Hippocampal formation (tissue), 2 donors: ENCODE measurements at regions not wholly inside any gene's neighbourhood (a gene's known extent, or its start where the extent isn't known, plus 50 kb on each side); places are given as distances from the start of the nearest gene placed in this dataset.
"Not testable (repeated sequence)": the region's sequence is repeated elsewhere in the genome, so short reads cannot be mapped to it uniquely, and the experiment has no call there.

Experiments
- DNase-seq, 2 donors: peaks; one replicate each; lab custom pipeline; 2025; lab: John Stamatoyannopoulos, UW

GRCh38 chr11:121901886-121902285 lies 214.1 kb downstream of the BLID start:
- no peak for DNase-seq

- DNase-seq: not testable (repeated sequence)
Observed at GRCh38 chr11:121901417-121901816, 214.6 kb downstream of the BLID start.

DNA sequence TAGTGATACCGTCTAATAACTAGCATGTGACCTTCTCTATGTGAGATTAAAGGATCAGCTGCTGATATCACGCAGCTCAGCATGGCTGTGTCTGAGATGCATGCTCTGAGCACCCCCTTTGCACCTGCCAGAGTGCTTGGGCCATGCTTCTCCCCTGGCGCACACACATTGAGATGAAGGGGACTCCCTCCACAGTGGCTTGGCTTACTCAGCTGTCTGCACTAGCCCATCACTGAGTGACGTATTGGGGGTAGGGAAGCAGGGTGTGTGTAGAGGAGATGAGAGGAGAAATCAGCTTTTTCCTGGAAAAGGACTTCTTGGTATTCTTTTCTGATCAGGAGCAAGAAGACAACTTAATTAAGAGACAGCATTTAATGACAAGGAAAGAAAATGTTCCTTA lies 216.5 kb downstream of the BLID start:
- DNase-seq: no peak

DNA sequence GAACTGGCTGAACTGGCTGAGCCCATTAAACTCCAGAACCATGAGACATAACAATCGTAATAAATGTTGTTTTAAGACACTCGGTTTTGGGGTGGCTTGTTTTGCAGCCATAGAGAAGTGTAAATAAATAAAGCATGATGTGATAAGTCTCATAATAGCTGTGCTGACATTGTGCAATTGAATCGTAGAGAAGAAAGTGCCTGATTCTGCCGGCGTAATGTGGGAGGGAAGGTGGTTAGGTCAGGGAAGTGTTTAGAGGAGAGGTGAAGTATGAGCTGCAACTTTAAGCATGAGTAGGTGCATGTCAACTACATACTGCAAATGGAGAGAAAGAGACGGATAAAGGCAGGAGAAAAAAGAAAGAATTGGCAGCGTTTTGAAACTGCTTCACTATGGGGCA lies 217.1 kb downstream of the BLID start:
- DNase-seq: no peak

GRCh38 chr11:121895919-121896318 lies 220.1 kb downstream of the BLID start:
- DNase-seq: no peak

DNA sequence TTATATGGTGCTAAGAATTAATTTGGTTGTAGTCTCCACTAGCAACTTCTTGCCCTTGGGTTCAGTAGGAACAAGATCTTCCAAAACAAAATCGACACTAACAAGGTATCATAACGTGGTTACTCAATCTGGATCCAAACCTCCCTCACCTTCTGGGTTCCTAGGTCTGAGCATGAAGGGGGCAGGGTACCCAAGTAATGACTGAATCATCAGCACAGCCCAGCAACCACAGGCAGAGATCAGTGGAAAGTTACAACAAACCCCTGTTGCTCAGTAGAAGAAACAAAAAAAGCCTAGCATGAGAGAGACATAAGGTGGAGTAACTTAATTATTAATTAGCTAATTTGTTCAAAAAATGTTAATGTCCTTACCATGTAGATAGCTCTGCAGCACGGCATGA lies 221.4 kb downstream of the BLID start:
- no peak for DNase-seq

DNA sequence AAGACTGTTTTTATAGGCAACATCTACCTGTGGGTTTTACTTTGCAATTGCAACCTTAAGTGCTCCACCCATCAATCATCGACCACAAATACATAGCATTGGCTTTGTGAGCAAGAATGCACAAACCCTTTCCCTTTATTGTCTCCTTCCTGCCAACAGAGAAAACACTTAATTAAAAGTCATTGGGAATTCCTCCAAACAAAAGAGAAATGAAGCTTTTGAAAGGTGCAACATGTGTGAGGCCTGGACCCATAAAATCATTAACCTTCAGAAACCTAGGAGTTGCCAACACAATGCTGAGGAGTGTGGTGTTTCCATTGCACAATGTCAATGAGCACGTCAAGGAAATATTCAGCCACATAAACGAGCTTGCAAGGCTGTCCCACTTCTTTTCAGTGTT lies 223.2 kb downstream of the BLID start:
- DNase-seq: no peak

DNA sequence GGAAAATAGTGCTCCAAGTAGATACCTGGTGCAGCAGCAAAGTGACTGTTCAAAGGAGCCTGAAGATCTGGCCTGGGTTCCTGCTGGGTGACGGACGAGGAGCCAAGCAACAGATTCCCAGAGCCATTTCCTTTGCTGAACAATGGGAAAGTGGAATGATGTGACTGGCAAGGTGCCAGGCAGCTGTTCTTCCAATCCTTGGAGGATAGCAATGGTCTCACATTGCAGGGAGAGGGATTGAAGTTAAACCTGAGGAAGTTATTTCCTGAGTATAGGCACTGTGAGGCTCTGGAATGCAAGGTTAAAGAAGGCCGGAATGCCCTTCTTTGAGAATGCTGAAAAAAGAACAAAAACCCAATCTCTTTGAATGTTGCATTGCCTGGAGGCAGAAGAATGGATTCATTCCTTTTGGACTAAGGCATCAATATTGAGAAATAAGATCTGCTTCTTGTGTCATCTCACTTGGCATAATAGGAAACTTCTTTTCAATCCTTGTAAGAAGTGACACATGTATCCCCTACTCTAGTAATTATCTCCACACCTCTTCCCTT lies 223.8 kb downstream of the BLID start:
- no peak for DNase-seq

GRCh38 chr11:121890946-121891515 lies 225.0 kb downstream of the BLID start:
- DNase-seq: peak in 1 of 2 donors; percentile 14

DNA sequence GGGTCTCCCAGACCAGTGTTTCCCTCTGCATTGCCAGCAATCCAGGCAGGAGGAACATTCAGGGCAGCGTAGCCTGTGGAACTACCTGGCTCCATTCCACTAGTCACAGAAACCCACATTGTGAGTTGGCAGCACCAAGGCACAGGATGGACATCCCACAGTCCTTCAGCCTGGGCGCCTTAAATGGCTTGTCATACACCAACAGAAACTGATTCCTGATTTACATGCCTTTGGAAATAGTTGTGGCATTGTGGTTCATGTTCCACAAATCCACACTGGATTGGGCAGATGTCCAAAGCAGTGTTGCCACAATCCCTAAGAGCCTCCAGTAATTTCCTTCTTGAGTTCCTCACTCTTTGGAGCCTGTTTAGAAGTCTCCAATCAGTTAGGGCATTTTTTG lies 225.6 kb downstream of the BLID start:
- DNase-seq: no peak

DNA sequence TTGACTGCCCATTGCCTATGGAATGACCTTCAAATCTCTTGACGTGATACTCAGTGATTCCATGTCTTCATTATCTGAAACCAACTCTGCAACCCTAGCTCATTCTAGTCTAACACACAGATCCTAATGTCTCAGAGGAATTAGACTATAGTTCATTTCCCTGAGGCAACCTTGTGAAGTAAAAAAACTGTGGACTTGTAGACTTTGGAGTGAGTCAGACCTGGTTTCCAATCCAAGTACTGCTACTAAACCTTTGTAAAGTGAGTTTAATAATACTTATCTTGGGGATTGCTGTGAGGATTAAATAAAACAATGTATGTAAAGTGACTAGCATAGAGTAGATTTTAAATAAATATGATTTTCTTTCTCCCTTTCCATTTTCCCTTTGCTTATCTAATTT lies 226.1 kb downstream of the BLID start:
- DNase-seq: no peak

DNA sequence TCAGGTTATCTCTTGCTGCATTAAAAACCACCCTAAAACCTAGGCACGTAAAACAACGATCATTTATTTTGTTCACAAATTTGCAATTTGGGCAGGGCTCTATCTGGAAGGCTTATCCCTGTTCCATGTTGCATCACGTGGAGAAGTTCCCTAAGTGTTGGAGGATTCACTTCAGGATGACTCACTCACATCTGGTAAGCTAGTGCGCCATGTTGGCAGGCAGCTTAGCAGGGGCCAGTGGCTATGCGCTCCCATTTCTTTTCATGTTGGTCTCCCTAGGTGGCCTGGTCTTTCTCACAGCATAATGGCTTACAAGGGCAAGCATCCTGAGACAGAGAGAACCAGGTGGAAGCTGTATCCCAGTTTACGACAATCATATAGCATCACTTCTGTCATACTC lies 226.8 kb downstream of the BLID start:
- no peak for DNase-seq

- DNase-seq: no peak
Observed at GRCh38 chr11:121887976-121888557, 227.9 kb downstream of the BLID start.

DNA sequence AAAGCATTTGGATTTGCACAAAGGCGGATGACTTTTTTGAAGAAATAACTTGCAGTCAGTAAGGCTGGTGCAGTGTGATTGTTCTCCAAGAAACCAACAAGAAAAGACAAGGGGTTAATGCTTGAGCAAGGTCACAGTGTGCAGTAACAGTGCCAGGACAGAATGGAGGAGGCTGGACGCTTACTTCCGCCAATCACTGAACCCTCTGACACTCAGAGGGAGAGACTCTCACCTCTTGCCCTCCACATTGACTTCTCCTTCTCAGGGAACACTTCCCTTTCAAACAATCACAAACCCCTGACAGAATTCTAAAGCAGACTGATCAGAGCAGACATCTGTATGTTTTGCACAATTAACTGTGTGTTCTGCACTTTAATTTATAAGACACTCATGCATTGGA lies 228.4 kb downstream of the BLID start:
- peak in 1 of 2 donors; percentile 12 for DNase-seq

- DNase-seq: no peak
Observed at GRCh38 chr11:121886996-121887395, 229.0 kb downstream of the BLID start.

- DNase-seq: peak; percentile 19 to 50
Observed at GRCh38 chr11:121886005-121886734, 229.8 kb downstream of the BLID start.

GRCh38 chr11:121884626-121885025 lies 231.4 kb downstream of the BLID start:
- DNase-seq: no peak

DNA sequence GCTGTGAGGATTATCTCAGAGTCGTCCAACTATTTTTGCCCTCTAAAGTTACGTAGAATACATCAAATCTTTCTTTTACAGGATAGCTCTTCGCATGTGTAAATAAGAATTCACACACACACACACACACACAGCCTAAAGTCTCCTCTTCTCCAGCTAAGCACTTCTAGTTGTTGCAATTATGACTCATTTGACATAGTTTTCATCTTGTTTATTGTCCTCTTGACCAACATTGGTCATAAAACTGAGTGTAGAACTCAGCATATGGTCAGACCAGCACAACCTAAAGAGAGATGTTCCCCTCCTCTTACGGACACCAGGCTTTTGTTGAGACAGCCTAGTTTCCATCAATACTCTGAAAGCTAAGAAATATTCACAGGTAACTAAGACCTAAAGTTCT lies 234.2 kb downstream of the BLID start:
- DNase-seq: no peak

DNA sequence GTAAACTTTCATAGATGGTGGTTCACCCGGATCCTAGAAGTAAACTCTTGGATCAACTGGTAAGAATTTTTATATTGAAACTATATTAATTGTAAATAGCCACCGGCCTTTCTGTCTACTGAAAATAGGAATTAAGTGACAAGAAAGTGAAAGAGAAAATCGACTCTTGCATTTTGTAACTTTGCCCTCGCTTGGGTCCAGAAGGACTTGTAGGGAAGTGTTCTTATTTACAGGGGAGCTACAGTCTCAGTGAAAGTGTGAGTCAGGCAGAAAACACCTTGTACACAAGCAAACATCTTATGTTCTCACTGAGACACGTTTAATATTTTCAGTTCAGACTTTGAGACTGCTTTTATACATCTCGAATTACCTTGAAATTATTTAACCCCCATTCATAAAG lies 238.9 kb downstream of the BLID start:
- no peak for DNase-seq

- no peak for DNase-seq
Observed at GRCh38 chr11:121873766-121874165, 242.2 kb downstream of the BLID start.

GRCh38 chr11:121872356-121872755 lies 243.7 kb downstream of the BLID start:
- peak in 1 of 2 donors; percentile 12 for DNase-seq

DNA sequence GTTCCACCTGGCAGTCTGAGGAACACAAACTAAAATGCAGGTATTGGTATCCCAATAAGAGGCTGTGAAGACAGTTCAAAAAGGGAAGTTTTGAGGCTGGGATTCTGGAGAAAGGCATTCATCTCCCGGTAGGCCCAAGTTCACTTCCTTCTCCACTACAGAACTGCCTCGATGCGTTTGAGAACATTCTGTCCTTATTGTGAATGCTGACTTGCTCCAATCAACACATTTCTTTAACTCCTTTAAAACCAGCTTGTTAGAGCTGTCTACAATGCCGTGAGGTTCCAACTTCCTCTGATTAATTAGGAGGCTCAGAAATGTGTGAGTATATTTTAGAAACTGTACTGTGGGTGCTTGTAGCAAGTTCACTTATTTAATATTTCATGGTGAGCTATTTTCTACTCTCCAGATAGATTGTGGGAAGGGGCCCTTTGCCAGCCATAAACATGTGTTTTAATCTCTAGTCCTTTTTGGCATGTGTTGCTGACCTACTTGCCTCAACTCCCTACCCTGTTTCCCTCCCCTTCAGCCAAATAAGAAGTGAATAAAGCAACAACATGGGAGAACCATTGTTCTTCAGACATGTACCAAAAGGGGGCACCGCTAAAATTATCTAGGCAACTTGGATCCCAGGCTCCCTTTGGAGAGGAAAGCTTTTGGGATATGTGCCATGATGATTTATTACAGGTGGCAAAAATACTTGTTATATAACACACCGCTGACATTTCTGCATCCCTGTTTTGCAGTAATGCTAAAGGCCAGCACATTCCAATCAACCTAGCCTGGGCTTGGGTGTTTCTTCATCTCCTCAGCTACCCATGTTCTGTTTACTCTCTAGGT lies 245.6 kb downstream of the BLID start:
- DNase-seq: peak in 1 of 2 donors; percentile 35
